WTC11 (cell line): ENCODE measurements at regions not wholly inside any gene's neighbourhood (a gene's known extent, or its start where the extent isn't known, plus 50 kb on each side); places are given as distances from the start of the nearest gene placed in this dataset.
A peak's percentile ranks its signal among the peaks of the same experiment; 100 is the strongest.

Source experiments
- ATAC-seq: fragments of 200-7000 bp; cut with Tn5 transposase; 2 replicates; pipeline ENCODE4 v1.10.0; 2021; ENCODE audit warnings: mild to moderate bottlenecking, moderate library complexity
- CTCF ChIA-PET: fragments of 300-600 bp; sonication (Branson Sonifier 250); formaldehyde crosslinking; loops from one replicate; lab custom pipeline; 2021; ENCODE audit warnings: antibody characterized with exemption; lab: Charles Lee
- POLR2A ChIA-PET: fragments of 350-600 bp; sonication (Branson Sonifier 250); formaldehyde crosslinking; loops from one replicate; lab custom pipeline; 2021; ENCODE audit warnings: antibody characterized with exemption; lab: Charles Lee
- DNase-seq: peaks from one replicate; pipeline ENCODE4 v3.0.0; 2021; ENCODE audit warnings: low spot score
- H3K27ac Mint-ChIP-seq: 2 replicates; pipeline ENCODE4 v1.8.0; 2021; ENCODE audit warnings: mixed read lengths
- H3K27me3 Mint-ChIP-seq: 2 replicates; pipeline ENCODE4 v1.8.0; 2021; ENCODE audit warnings: low read depth, mild to moderate bottlenecking, moderate library complexity, mixed read lengths
- H3K36me3 Mint-ChIP-seq: 2 replicates; pipeline ENCODE4 v1.8.0; 2021; ENCODE audit warnings: mixed read lengths
- H3K4me1 Mint-ChIP-seq: 2 replicates; pipeline ENCODE4 v1.8.0; 2022; ENCODE audit warnings: mixed read lengths
- H3K4me3 Mint-ChIP-seq: 2 replicates; pipeline ENCODE4 v1.8.0; 2021; ENCODE audit warnings: mild to moderate bottlenecking, moderate library complexity, mixed read lengths
- H3K9me3 Mint-ChIP-seq: 2 replicates; pipeline ENCODE4 v1.8.0; 2021; ENCODE audit warnings: mixed read lengths
- CREB1 ChIP-seq: sonication (generic); formaldehyde crosslinking; IDR thresholded peaks from 2 replicates; pipeline ENCODE4 v1.8.0; 2023; ENCODE audit warnings: mild to moderate bottlenecking, missing genetic modification reagents
- ELF4 ChIP-seq: sonication (generic); formaldehyde crosslinking; IDR thresholded peaks from 2 replicates; pipeline ENCODE4 v1.8.1; 2022; ENCODE audit warnings: low read depth, mild to moderate bottlenecking, moderate library complexity, missing genetic modification reagents
- ESRRA ChIP-seq: sonication (generic); formaldehyde crosslinking; IDR thresholded peaks from 2 replicates; pipeline ENCODE4 v1.8.1; 2022; ENCODE audit warnings: mild to moderate bottlenecking, missing genetic modification reagents, borderline replicate concordance
- ETV6 ChIP-seq: sonication (generic); formaldehyde crosslinking; IDR thresholded peaks from 2 replicates; pipeline ENCODE4 v1.8.1; 2022; ENCODE audit warnings: mild to moderate bottlenecking, missing genetic modification reagents
- FOXJ3 ChIP-seq: sonication (generic); formaldehyde crosslinking; IDR thresholded peaks from 2 replicates; pipeline ENCODE4 v1.9.0; 2021; ENCODE audit warnings: missing genetic modification reagents, mild to moderate bottlenecking, borderline replicate concordance
- HMGA2 ChIP-seq: fragments of 250-450 bp; sonication (Bioruptor Pico); IDR thresholded peaks from 2 replicates; pipeline ENCODE4 v1.4.0; 2021; ENCODE audit warnings: mild to moderate bottlenecking, moderate library complexity
- KAT7 ChIP-seq: sonication (generic); formaldehyde crosslinking; IDR thresholded peaks from 2 replicates; pipeline ENCODE4 v1.8.1; 2023; ENCODE audit warnings: missing genetic modification reagents, mild to moderate bottlenecking, borderline replicate concordance
- NFE2L1 ChIP-seq: sonication (generic); formaldehyde crosslinking; IDR thresholded peaks from 2 replicates; pipeline ENCODE4 v1.8.1; 2023; ENCODE audit warnings: missing genetic modification reagents
- NFYB ChIP-seq: sonication (generic); formaldehyde crosslinking; conservative IDR thresholded peaks from 2 replicates; pipeline ENCODE4 v1.8.0; 2022; ENCODE audit warnings: low read depth, missing genetic modification reagents
- RELA ChIP-seq: sonication (generic); formaldehyde crosslinking; IDR thresholded peaks from 2 replicates; pipeline ENCODE4 v1.8.1; 2022; ENCODE audit warnings: missing genetic modification reagents, mild to moderate bottlenecking, borderline replicate concordance
- RORB ChIP-seq: fragments of 250-450 bp; sonication (Bioruptor Pico); IDR thresholded peaks from 2 replicates; pipeline ENCODE4 v1.9.0; 2021; ENCODE audit warnings: mild to moderate bottlenecking
- SOX15 ChIP-seq: fragments of 250-450 bp; sonication (Bioruptor Pico); IDR thresholded peaks from 2 replicates; pipeline ENCODE4 v1.9.0; 2021; ENCODE audit warnings: mild to moderate bottlenecking
- TEAD4 ChIP-seq: sonication (generic); formaldehyde crosslinking; IDR thresholded peaks from 2 replicates; pipeline ENCODE4 v1.8.0; 2022; ENCODE audit warnings: mild to moderate bottlenecking, missing genetic modification reagents
- ZBTB21 ChIP-seq: sonication (generic); formaldehyde crosslinking; IDR thresholded peaks from 2 replicates; pipeline ENCODE4 v1.8.1; 2023; ENCODE audit warnings: mild to moderate bottlenecking, missing genetic modification reagents, borderline replicate concordance
- ZNF219 ChIP-seq: sonication (generic); formaldehyde crosslinking; IDR thresholded peaks from 2 replicates; pipeline ENCODE4 v1.8.0; 2023; ENCODE audit warnings: missing genetic modification reagents, mild to moderate bottlenecking, borderline replicate concordance
- ZNF232 ChIP-seq: sonication (generic); formaldehyde crosslinking; IDR thresholded peaks from 2 replicates; pipeline ENCODE4 v1.8.0; 2022; ENCODE audit warnings: mild to moderate bottlenecking, missing genetic modification reagents
- ZNF317 ChIP-seq: sonication (generic); formaldehyde crosslinking; IDR thresholded peaks from 2 replicates; pipeline ENCODE4 v1.8.1; 2023; ENCODE audit warnings: low read depth, mild to moderate bottlenecking, moderate library complexity, missing genetic modification reagents, borderline replicate concordance
- TF ChIP-seq, protein P1 (sequence below): sonication (generic); formaldehyde crosslinking; IDR thresholded peaks from 2 replicates; pipeline ENCODE4 v1.8.0; 2022; ENCODE audit warnings: missing genetic modification reagents
- TF ChIP-seq, protein P2 (sequence below): fragments of 200-600 bp; IDR thresholded peaks from 2 replicates; pipeline ENCODE4 v1.8.0; 2022; ENCODE audit warnings: antibody characterized with exemption
- TF ChIP-seq, protein P3 (sequence below): sonication (generic); formaldehyde crosslinking; IDR thresholded peaks from 2 replicates; pipeline ENCODE4 v1.8.1; 2022; ENCODE audit warnings: mild to moderate bottlenecking, moderate library complexity, missing genetic modification reagents
- TF ChIP-seq, protein P4 (sequence below): sonication (generic); formaldehyde crosslinking; IDR thresholded peaks from 2 replicates; pipeline ENCODE4 v1.8.1; 2022; ENCODE audit warnings: mild to moderate bottlenecking, missing genetic modification reagents, moderate library complexity, borderline replicate concordance
- TF ChIP-seq, protein P5 (sequence below): sonication (generic); formaldehyde crosslinking; IDR thresholded peaks from 2 replicates; pipeline ENCODE4 v1.8.0; 2023; ENCODE audit warnings: mild to moderate bottlenecking, missing genetic modification reagents
- TF ChIP-seq, protein P6 (sequence below): sonication (generic); formaldehyde crosslinking; IDR thresholded peaks from 2 replicates; pipeline ENCODE4 v1.8.0; 2022; ENCODE audit warnings: mild to moderate bottlenecking, missing genetic modification reagents
- TF ChIP-seq, protein P7 (sequence below): fragments of 250-450 bp; sonication (Bioruptor Pico); IDR thresholded peaks from 2 replicates; pipeline ENCODE4 v1.9.0; 2021; ENCODE audit warnings: moderate library complexity, mild to moderate bottlenecking, inconsistent platforms, borderline replicate concordance

DNA sequence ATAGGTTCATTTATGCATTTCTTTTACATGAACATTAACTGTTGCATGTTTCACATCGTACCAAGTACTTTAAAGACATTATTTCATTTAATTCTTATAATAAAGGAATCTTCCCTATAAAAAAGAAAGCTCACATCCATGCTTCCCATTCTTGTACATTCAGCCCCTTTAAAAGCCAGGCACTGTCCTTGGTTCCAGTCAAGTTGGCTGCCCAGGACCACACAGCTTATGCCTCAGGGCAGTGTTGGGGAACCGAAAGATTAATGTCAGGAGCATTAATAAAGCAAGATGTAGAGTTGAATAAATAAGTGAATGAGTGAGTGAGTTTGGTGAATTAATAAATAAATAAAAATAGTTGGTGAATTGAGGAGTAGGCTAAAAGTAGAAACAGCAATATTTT lies 409.4 kb upstream of the DAB1 start (continued):
- TF ChIP-seq, protein P1, sequence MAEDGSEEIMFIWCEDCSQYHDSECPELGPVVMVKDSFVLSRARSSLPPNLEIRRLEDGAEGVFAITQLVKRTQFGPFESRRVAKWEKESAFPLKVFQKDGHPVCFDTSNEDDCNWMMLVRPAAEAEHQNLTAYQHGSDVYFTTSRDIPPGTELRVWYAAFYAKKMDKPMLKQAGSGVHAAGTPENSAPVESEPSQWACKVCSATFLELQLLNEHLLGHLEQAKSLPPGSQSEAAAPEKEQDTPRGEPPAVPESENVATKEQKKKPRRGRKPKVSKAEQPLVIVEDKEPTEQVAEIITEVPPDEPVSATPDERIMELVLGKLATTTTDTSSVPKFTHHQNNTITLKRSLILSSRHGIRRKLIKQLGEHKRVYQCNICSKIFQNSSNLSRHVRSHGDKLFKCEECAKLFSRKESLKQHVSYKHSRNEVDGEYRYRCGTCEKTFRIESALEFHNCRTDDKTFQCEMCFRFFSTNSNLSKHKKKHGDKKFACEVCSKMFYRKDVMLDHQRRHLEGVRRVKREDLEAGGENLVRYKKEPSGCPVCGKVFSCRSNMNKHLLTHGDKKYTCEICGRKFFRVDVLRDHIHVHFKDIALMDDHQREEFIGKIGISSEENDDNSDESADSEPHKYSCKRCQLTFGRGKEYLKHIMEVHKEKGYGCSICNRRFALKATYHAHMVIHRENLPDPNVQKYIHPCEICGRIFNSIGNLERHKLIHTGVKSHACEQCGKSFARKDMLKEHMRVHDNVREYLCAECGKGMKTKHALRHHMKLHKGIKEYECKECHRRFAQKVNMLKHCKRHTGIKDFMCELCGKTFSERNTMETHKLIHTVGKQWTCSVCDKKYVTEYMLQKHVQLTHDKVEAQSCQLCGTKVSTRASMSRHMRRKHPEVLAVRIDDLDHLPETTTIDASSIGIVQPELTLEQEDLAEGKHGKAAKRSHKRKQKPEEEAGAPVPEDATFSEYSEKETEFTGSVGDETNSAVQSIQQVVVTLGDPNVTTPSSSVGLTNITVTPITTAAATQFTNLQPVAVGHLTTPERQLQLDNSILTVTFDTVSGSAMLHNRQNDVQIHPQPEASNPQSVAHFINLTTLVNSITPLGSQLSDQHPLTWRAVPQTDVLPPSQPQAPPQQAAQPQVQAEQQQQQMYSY (CRISPR knock-in tag) = no peak
- TF ChIP-seq NFE2L1 (CRISPR knock-in tag) (no peak), HMGA2 (CRISPR knock-in tag) (no peak), FOXJ3 (CRISPR knock-in tag) (no peak), ZNF219 (no peak)
- TF ChIP-seq, protein P2, sequence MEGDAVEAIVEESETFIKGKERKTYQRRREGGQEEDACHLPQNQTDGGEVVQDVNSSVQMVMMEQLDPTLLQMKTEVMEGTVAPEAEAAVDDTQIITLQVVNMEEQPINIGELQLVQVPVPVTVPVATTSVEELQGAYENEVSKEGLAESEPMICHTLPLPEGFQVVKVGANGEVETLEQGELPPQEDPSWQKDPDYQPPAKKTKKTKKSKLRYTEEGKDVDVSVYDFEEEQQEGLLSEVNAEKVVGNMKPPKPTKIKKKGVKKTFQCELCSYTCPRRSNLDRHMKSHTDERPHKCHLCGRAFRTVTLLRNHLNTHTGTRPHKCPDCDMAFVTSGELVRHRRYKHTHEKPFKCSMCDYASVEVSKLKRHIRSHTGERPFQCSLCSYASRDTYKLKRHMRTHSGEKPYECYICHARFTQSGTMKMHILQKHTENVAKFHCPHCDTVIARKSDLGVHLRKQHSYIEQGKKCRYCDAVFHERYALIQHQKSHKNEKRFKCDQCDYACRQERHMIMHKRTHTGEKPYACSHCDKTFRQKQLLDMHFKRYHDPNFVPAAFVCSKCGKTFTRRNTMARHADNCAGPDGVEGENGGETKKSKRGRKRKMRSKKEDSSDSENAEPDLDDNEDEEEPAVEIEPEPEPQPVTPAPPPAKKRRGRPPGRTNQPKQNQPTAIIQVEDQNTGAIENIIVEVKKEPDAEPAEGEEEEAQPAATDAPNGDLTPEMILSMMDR = no peak
- TF ChIP-seq, protein P3, sequence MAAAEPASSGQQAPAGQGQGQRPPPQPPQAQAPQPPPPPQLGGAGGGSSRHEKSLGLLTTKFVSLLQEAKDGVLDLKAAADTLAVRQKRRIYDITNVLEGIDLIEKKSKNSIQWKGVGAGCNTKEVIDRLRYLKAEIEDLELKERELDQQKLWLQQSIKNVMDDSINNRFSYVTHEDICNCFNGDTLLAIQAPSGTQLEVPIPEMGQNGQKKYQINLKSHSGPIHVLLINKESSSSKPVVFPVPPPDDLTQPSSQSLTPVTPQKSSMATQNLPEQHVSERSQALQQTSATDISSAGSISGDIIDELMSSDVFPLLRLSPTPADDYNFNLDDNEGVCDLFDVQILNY (CRISPR knock-in tag) = no peak

DNA sequence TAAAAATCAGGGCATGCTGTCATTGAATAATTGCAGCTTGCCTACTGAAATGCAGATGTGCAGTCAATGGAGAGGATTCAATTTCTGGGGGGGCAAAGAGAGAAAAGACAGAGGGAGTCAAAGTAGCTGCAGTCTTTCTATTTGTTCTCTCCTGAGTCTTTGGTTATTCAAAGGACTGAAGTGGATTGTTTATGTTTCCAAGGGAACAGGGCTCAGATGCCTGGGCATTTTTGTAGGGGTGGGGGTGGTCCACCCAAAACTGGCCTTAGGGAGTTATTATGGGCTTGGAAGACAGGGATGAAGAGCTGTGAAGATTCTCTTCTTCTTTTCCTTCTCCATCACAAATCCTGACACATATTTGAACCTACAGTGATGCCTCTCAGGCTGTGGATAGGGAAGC lies 408.8 kb upstream of the DAB1 start:
- Mint-ChIP-seq H3K4me1 (peaks cover 17% of the 10 kb centered on the region), H3K9me3 (0 out of 2 replicates have a peak, but pooled peaks cover 3% of the 10 kb centered on the region), H3K27ac (peak overlapping the region; percentile 64; the same call in 1 of the 2 replicates), H3K36me3 (no peaks in the 10 kb centered on the region), H3K27me3 (no peaks in the 10 kb centered on the region), H3K4me3 (no peak overlapping the region)
- DNase-seq (no peak), ATAC-seq (peak; percentile 74)
- CTCF ChIA-PET = interaction anchor here (0.7 kb wide), 1 partner anchor 76 kb away, joined by 3 read pairs; no protein-coding TSS in a partner anchor
- POLR2A ChIA-PET = interaction anchor here (0.8 kb wide), 1 partner anchor 259 kb away, joined by 3 read pairs; no protein-coding TSS in a partner anchor
- TF ChIP-seq TEAD4 (CRISPR knock-in tag) (no peak), SOX15 (CRISPR knock-in tag) (no peak), ZNF232 (no peak), ZBTB21 (CRISPR knock-in tag) (no peak)
- TF ChIP-seq, protein P4, sequence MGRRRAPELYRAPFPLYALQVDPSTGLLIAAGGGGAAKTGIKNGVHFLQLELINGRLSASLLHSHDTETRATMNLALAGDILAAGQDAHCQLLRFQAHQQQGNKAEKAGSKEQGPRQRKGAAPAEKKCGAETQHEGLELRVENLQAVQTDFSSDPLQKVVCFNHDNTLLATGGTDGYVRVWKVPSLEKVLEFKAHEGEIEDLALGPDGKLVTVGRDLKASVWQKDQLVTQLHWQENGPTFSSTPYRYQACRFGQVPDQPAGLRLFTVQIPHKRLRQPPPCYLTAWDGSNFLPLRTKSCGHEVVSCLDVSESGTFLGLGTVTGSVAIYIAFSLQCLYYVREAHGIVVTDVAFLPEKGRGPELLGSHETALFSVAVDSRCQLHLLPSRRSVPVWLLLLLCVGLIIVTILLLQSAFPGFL = no peak

DNA sequence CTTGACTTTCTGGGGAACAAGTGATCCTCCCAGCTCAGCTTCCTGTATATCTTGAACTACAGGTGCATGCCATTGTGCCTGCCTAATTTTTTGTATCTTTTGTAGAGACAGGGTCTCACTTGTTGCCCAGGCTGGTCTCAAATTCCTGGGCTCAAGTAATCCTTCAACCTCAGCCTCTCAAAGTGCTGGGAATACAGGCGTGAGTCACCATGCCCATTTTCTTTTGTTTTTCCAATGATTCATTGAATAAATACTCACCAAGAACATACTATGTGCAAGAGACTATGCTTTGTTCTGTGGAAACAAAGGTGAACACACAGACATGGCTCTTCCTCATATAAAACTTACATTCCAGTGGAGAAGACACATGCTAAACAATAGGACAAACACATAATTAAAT lies 407.8 kb upstream of the DAB1 start:
- Mint-ChIP-seq H3K27ac (no peak overlapping the region), H3K36me3 (no peaks in the 10 kb centered on the region), H3K9me3 (0 out of 2 replicates have a peak, but pooled peaks cover 3% of the 10 kb centered on the region), H3K4me1 (peaks cover 17% of the 10 kb centered on the region), H3K4me3 (no peak overlapping the region), H3K27me3 (no peaks in the 10 kb centered on the region)
- ATAC-seq (no peak), DNase-seq (no peak)
- ChIA-PET CTCF (no interaction called here), POLR2A (no interaction called here)
- TF ChIP-seq, protein P5, sequence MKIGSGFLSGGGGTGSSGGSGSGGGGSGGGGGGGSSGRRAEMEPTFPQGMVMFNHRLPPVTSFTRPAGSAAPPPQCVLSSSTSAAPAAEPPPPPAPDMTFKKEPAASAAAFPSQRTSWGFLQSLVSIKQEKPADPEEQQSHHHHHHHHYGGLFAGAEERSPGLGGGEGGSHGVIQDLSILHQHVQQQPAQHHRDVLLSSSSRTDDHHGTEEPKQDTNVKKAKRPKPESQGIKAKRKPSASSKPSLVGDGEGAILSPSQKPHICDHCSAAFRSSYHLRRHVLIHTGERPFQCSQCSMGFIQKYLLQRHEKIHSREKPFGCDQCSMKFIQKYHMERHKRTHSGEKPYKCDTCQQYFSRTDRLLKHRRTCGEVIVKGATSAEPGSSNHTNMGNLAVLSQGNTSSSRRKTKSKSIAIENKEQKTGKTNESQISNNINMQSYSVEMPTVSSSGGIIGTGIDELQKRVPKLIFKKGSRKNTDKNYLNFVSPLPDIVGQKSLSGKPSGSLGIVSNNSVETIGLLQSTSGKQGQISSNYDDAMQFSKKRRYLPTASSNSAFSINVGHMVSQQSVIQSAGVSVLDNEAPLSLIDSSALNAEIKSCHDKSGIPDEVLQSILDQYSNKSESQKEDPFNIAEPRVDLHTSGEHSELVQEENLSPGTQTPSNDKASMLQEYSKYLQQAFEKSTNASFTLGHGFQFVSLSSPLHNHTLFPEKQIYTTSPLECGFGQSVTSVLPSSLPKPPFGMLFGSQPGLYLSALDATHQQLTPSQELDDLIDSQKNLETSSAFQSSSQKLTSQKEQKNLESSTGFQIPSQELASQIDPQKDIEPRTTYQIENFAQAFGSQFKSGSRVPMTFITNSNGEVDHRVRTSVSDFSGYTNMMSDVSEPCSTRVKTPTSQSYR (CRISPR knock-in tag) = no peak
- TF ChIP-seq, protein P6, sequence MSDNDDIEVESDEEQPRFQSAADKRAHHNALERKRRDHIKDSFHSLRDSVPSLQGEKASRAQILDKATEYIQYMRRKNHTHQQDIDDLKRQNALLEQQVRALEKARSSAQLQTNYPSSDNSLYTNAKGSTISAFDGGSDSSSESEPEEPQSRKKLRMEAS (CRISPR knock-in tag) = no peak
- TF ChIP-seq NFYB = no peak
- TF ChIP-seq ETV6 (CRISPR knock-in tag) = no peak
- TF ChIP-seq ZNF317 (CRISPR knock-in tag) = no peak
- no peak for TF ChIP-seq RELA
- TF ChIP-seq CREB1 (CRISPR knock-in tag) = no peak
- TF ChIP-seq ELF4 = no peak
- no peak for TF ChIP-seq RORB (CRISPR knock-in tag)
- TF ChIP-seq KAT7 (CRISPR knock-in tag) = no peak
- no peak for TF ChIP-seq ESRRA (CRISPR knock-in tag)
- TF ChIP-seq, protein P7, sequence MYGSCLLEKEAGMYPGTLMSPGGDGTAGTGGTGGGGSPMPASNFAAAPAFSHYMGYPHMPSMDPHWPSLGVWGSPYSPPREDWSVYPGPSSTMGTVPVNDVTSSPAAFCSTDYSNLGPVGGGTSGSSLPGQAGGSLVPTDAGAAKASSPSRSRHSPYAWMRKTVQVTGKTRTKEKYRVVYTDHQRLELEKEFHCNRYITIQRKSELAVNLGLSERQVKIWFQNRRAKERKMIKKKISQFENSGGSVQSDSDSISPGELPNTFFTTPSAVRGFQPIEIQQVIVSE (CRISPR knock-in tag) = no peak
